HG02763 (cell line): ENCODE measurements at regions not wholly inside any gene's neighbourhood (a gene's known extent, or its start where the extent isn't known, plus 50 kb on each side); places are given as distances from the start of the nearest gene placed in this dataset.

Experiments used
- ATAC-seq: cut with Tn5 transposase; IDR thresholded peaks from one replicate; pipeline ENCODE4 v1.9.1; 2021; ENCODE audit warnings: mild to moderate bottlenecking, moderate library complexity; ENCODE audit not compliant: unreplicated experiment

DNA sequence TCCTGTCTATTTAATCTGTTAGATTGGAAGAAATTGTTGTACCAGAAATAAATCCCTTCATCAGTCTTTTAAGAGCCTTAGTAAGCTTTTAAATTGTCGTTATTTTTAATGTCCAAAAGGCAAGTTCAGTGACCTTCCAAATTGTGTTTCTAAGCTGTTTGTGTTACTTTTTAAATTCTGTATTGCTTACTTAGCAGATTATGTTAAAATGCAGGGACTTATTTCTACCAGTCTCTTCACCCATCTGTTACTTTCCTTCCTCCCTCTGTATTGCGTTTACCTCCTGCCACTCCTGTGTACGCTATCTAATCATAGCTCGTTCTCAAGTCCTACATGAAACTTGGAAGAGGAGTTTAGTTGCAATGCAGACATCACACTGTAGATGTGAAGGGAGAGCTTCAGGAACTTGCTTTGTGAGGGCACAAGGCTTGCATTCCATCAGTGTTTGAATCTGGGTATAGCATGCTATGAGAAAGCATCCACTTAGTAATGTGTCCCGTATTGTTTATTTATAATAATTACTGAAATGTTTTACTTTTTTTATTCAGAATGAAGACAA is 406.5 kb upstream of the RGS6 start:
- no peak for ATAC-seq

DNA sequence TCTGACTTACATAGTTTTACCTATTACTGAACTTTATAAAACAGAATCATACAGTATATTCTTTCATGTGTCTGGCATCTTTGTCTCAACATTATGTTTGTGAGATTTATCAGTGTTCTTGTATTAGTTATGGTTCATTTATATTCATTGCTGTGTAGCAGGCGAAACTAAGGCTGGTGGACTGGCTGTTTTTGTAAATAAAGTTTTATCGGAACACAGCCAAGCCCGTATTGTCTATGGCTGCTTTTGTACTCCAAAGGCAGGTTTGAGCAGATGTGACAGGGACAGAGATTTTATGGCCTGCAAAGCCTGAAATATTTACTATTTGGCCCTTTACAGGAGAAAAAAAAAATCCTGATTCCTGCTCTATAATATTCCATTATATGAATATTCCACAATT is 405.8 kb upstream of the RGS6 start:
- ATAC-seq: no peak

DNA sequence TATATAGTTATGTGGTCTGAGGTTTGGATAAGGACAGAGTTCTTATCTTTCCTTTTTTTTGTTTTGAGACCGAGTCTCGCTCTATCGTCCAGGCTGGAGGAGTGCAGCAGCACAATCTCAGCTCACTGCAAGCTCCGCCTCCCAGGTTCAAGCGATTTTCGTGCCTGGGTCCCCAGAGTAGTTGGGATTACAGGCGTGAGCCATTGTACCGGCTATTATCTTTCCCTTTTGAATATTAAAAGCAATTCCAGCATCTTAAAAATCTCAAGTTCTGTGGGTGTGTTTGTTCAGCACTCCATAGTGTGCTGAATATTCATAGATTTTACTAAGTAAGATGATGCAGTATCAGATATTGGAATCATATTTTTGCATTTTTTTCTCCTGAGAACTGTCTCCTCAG is 404.4 kb upstream of the RGS6 start:
- ATAC-seq: no peak

DNA sequence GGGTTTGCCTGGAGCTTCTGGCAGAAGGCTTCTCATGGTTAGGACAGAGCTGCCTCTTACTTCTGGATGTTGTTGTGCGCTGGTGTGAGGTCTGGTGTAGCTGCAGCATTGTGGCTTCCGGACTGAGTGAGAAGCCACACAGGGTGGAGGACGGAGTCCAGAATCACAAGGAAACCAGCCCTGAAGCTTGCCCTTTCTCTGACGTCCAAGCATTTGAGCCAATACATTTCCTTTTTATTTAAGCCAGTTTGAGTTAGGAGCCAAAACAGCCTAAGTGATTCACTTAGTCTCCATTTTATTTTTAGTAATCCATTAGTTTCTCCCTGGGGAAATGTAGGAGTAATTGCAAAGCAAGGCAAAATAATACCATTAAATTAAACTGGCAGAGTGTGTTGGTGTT is 402.4 kb upstream of the RGS6 start:
- no peak for ATAC-seq

DNA sequence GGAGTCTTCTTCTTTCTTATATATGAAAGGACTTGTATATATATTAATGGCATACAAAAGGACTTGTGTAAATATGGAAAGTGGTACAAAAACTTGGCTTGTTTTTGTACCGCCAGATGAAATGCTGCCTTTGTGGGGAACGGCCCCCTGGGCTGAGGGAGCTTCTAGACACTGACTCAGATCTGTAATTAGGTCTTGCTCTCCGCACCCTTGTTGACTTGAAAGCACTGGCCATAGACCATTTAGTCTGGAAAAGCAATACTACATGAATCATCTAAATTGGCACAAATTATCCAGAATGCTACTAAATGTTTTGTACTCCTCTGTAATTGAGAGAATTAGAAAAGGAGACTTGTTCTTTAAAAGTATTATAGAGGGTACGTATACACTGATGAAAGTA is 399.9 kb upstream of the RGS6 start:
- ATAC-seq: no peak

DNA sequence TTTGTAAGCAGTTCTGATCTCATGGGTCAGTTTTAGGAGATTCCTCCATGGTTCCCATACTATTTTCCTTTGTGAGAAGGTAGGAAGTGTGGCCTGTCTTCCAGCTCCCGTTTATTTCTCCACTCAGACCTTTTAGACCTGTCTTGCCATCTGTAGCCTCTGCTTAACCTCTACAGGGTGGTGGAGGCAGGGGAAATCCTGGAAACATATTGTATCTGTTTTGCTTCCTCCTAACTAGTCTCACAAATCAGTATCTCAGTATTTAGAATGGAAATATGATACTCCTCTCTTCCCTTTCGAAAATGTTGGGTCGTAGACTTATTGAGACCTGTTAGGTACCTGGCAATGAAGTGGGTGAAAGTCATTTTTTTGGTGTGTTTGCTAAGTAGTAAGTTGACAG is 399.4 kb upstream of the RGS6 start:
- ATAC-seq: no peak

DNA sequence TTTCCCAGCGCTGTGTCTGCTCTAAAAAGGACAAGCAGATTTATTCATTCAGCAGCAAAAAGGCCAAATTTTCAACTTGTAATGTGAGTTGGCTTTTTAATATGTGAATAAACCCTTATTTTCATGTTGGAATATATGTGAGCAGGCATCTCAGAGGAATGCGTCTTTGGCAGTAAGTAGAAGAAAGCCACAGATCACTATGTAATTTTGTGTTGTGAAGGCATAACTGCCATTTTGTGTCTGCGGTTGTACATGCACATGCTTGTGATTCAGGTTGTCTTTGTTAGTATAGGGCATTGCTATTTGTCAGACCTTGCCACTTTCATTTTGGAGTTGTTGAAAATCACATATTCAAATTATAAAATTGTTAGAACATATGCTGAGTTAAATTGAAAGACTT is 398.8 kb upstream of the RGS6 start:
- no peak for ATAC-seq

DNA sequence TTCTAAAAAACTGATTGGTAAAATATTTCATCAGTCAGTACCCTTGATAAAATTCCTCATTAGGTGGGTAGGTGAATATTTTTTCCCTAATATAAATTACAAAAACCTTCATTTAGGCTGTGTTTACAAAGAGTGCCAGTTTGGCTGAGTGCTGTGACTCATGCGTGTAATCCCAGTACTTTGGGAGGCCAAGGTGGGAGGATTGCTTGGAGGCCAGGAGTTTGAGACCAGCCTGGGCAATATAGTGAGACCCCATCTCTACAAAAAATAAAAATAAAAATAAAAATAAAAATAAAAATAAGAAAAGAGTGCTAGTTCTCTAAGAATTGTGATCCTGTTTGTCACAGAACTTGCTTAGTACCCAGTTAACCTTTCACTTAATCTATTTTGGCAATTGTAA is 398.4 kb upstream of the RGS6 start:
- ATAC-seq: no peak

DNA sequence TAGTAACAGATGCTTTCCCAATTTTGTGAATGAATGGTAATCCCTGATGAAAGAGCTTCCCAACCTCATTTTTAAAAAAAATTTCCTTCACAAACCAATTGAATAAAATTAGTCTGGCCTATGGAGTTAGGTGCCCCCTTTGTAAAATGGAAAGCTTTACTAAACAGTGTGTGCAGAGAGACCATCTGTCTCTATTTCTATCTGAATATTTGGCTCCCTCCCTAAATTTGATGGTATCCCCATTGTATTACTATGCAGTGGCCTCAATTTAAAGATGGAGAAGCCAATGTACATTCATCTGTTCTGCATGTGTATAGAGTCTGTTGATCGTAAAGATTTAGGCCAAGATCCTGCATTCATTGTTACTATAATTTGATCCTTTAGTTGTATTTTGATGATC is 397.7 kb upstream of the RGS6 start:
- no peak for ATAC-seq

DNA sequence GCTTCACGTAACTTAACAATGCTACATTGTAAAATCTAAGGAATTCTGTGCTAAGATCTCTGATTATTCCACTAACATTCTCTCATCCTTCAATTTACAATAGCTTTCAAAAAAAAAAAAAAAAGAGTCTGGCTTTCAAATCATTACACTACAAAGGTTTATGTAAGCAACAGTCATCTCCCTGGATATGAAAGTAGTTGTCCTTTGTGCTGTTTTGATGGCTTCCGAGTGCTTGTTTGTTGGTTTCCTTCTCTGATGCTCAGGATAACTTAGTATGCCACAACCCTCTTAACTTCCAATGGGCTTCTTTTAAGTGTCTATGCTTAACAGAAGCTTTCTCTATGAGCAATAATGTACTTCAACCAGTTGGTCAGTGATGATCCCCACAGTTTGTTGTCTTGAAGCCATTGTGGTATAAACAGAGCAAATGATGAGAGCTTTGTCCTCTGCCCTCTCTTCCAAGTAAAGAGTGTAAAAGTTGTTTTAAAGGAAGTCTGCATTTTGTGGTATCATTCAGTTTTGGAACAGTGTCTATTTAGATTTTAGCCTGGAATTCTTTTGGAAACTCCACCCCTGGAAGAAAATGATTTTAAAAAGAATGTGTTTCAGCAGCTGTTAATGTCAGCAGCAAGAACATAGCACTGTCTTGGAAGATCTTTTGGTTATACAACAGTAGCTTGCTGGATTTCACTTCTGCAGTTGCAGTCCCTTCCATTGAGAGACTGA is 396.1 kb upstream of the RGS6 start:
- no peak for ATAC-seq

DNA sequence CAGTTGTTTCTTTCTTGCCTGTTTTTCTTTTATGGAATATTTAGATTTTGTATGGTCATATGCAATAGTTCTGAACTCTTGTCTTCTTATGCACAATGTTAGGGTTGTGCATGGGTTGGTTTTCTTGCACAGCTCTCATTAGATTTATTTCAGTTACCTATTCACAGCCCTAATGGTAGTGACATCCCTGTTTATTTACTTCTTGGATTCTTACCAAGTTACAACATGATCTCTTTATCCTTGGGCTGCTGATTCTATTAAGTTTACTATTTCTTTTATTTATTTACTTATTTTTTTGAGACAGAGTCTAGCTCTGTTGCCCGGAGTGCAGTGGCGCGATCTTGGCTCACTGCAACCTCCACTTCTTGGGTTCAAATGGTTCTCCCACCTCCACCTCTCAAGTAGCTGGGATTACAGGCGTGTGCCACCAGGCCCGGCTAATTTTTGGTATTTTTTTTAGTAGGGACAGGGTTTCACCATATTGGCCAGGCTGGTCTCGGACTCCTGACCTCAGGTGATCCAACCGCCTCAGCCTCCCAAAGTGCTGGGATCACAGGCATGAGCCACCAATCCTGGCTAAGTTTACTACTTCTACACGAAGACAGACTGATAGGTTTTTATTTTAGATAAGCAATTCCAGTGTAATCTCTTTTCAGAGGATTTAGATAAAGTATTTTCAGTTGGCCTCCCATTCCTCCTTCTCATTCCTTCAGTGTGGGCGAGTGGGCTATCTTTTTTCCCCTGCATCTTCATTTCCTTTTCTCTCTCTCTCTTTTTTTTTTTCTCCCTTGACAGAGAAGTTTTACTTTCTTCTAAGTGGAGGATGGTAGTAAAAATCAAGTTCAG is 395.1 kb upstream of the RGS6 start:
- ATAC-seq: no peak

DNA sequence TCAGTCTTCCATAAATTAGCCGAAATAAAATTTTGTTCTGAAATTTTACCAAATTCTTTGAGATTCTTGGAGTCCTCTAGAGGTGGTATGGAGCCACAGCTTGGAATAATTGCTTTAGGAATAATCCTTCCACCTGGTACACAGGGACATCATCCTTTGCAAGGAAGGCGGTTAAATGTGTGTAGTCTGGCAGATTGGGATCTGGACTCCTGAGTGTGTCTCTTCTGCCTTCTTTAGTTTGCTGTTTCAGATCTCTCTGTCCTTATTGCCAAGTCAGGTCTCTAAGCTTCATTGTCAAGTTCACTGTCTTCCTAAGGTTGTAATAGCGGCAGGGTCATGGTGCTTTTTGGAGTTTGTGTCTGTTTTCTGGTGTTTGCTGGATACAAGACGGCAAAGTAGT is 393.9 kb upstream of the RGS6 start:
- no peak for ATAC-seq

DNA sequence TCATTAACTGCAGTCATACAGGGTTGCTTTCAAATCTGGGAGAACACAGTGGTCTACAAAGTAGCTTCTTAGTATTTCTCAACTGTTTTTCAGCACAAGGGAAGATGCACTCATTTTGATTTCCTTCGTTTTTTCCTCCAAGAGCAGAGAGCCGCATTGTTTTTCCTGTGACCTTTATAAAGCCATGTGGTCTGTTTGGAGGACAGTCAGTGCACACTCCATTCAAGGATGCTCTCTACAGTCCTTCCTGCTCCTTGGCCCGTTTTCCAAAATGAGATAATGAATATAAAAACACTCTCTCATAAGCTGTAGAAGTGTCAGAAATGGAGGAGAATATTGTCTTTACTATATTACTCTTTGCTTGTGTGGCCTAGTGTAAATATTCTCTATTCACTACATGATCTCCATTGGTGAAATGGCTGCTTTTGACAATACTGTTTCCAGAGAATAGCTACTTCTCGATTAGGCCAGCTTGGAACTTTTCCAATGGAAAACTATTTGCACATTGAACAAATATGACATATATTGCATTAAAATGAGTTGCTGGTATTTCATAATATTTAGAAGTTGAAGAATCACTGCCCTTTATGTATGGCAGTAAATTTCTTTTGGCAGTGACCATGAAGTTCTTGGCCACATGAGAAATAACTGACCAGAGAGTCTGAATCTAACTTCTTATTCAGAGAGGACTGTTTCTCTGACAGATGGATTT is 393.1 kb upstream of the RGS6 start:
- ATAC-seq: no peak

DNA sequence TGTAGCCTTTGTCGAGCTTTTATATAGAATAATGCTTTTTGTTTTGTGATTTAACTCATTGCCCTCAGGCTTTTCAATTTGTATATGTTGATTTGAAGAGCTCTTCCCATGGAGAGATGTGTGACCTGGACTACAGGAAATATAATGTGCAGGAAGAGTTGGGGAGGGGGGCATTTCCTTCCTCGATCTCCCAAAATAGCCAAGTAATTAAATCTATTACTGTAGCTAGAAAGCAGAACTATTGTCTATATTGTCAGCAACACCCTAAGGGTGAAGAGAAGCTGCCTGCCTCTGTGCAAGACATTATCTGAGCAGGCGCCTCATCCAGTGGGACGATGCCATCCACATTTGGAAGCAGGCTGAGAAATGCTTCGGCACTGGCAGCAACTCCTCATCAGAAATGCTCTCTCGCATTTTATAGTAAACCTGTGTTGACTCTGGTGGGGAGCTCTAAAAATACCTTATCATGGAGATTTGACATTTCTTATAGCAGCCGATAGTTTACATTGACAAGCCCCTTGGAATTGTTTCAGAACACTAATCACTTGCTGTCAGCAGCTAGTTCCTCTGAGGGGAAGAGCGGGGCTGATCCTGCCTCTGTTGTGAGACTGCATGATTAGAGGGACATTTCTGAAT is 392.5 kb upstream of the RGS6 start:
- ATAC-seq: no peak

DNA sequence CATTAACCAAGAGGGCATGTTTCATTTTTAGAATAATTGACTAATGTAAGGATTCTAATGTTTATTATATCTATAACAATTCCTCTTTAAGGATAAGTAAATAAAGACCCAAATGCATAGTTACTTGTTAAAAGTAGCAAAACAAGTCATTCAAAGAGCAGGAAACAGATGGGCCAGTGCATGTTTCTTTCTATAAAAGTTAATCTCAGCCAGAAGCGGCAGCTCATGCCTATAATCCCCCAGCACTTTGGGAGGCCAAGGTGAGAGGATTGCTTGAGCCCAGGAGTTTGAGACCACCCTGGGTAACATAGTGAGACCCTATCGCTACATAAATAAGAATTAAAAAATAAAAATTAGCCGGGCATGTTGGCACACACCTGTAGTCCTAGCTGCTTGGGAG is 391.0 kb upstream of the RGS6 start:
- ATAC-seq: no peak

DNA sequence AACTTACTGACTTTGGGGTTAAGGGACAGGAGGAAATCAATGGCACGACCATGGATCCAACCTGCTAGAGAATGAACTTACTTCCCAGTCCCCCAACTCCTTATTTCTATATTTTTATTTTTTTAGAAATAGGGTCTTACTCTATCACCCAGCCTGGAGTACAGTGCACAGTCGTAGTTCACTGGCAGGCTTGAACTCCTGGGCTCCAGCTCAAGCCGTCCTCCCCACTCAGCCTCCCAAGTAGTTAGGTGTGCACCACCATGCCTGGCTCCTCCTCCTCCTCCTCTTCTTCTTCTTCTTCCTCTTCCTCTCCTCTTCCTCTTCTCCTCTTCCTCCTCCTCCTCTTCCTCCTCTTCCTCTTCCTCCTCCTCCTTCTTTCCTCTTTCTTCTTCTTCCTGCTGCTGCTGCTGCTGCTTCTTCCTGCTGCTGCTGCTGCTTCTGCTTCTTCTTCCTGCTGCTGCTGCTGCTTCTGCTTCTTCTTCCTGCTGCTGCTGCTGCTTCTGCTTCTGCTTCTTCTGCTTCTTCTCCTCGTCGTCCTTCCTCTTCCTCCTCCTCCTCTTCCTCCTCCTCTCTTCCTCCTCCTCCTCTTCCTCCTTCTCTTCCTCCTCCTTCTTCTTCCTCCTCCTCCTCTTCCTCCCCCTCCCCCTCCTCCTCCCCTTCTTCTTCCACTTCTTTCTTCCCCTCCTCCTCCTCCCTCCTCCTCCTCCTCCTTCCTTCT is 390.1 kb upstream of the RGS6 start:
- no peak for ATAC-seq

DNA sequence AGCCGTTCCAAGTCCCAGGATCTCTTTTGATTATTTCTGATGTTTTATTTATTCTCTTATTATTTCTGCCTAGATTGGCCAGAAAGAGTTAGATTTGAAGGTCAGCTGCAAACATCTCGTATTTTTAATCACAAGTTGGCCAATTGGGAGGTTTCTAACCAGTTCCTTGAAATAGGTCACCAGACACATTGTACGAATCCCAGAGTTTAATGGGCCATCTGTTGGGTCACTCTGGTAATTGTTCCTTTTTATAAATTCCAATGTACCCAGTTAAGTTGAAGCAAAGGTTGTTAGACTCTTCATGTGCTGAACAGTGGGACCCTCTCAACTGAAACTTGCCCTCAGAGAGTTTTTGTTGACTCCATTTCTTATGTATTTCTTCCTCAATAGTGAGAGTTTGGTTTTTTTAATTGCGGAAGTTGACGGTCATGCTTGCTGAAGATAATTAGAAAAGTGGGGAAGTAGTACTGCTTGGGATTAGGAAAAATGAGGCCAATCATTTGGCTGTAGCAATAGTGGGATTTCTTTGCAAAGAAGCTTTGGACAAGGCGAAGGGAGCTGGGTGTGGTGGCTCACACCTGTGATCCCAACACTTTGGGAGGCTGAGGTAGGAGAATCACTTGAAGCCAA is 382.7 kb upstream of the RGS6 start:
- ATAC-seq: no peak

DNA sequence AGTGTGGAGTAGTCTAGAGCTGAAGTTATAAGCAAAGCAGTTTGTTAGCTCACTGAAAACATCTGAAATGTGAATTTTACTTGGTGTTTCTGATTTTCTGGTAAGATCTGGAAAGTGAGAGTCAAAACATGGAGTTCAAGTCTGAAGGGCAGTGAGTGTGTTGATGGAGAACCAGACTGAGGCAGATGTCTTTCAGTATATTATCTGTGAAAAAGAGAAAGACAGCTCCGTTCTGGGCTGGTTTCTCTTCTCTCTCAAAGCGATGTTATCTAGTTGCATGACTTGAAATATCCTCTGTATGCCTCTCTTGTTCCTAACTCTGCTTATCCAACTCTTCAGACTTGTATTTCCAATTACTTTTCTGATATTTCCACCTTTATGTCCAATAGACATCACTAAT is 381.9 kb upstream of the RGS6 start:
- ATAC-seq: no peak

DNA sequence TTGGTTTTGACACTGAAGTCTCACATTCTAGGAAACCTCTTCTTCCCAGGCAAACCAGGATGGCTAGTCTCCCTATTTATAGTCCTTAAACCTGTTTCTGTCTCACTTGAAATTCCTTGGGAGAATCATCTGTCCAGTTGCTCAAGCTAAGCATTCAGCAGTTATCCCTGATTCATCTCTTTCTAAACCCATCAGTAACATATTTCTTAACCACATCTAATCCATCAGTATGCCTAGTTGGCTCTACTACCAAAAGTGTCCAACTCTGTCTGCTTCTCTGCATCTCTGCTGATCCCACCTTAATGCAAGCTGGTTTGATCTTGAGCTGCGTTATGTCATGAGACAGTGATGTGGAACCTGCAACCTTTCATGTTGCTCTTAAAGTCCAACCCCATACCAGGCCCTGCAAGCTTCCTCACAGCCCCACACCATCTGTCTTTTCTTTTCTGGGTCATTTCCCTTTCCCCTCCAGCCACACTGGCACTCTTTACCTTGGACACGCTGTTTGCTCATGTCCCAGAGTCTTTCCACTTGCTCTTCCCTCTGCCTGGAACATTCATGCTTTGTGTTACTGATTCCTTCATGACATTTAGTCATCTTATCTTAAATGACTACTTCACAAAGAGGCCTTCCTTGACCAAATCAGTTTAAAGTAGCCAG is 380.8 kb upstream of the RGS6 start:
- ATAC-seq: no peak

DNA sequence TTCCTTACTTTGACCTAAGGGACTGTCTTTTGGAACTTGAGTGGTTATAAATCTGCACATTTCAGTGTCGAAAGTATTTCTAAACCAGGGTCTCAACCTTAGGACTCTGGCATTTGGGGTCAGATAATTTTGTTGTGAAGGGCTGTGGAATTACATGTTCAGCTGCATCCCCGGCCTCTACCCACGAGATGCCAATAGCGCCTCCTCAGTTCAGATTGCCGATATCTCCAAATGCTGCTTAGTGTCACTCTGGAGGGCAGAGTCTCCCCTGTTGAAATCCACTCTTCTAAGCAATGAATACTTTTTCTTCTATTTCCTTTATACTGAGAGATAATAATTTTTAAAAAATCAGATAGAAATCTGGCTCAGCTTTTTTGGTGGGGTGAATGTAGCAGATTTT is 379.4 kb upstream of the RGS6 start:
- ATAC-seq: no peak
